Muscle of leg (tissue), 3 donors: ENCODE measurements at regions not wholly inside any gene's neighbourhood (a gene's known extent, or its start where the extent isn't known, plus 50 kb on each side); places are given as distances from the start of the nearest gene placed in this dataset.

Experiments used
- DNase-seq: peaks from one replicate; pipeline ENCODE4 v3.0.0; 2013
- H3K27ac ChIP-seq: one replicate; pipeline ENCODE4 v1.5.1; 2013; ENCODE audit warnings: mild to moderate bottlenecking, low read length, control low read depth
- H3K27me3 ChIP-seq: one replicate; pipeline ENCODE4 v1.6.1; 2013; ENCODE audit warnings: low read length; ENCODE audit not compliant: control insufficient read depth, insufficient read depth
- H3K36me3 ChIP-seq: one replicate; pipeline ENCODE4 v1.6.1; 2013; ENCODE audit warnings: low read length; ENCODE audit not compliant: control insufficient read depth, insufficient read depth
- H3K4me1 ChIP-seq: one replicate; pipeline ENCODE4 v1.6.1; 2013; ENCODE audit warnings: low read length; ENCODE audit not compliant: control insufficient read depth, insufficient read depth
- H3K4me3 ChIP-seq: one replicate; pipeline ENCODE4 v1.5.1; 2013; ENCODE audit warnings: low read length, control low read depth
- H3K9me3 ChIP-seq: replicated peaks from 2 replicates; pipeline ENCODE4 v1.6.1; 2013; ENCODE audit warnings: low read depth, low read length; ENCODE audit not compliant: control insufficient read depth
- WGBS: methylation state at CpG from one replicate; pipeline ENCODE4 v1.1.5; 2013; ENCODE audit warnings: missing lambda C conversion rate; ENCODE audit not compliant: insufficient coverage; 5-methylcytosine and 5-hydroxymethylcytosine counted together

- H3K27ac ChIP-seq, result no peak overlapping the region
- DNase-seq, result no peak
- no peaks in the 10 kb centered on the region for H3K9me3 ChIP-seq
- H3K27me3 ChIP-seq, result no peaks in the 10 kb centered on the region
- no peak overlapping the region for H3K4me3 ChIP-seq
- H3K4me1 ChIP-seq, result no peaks in the 10 kb centered on the region
- no peaks in the 10 kb centered on the region for H3K36me3 ChIP-seq
Observed at GRCh38 chr11:38438091-38438490, 1840.1 kb upstream of the RAG2 start.

- Histone ChIP-seq H3K4me3 (no peak overlapping the region), H3K36me3 (no peaks in the 10 kb centered on the region), H3K9me3 (no peaks in the 10 kb centered on the region), H3K27ac (no peak overlapping the region), H3K27me3 (no peaks in the 10 kb centered on the region), H3K4me1 (no peaks in the 10 kb centered on the region)
- DNase-seq, result no peak
- WGBS, result no CpG with 5 or more reads among the region's 3 CpGs
Observed at GRCh38 chr11:38425578-38425977, 1827.5 kb upstream of the RAG2 start.

GRCh38 chr11:38423042-38423441, 1825.0 kb upstream of the RAG2 start:
- DNase-seq, result no peak
- H3K4me1 ChIP-seq, result no peaks in the 10 kb centered on the region
- H3K27me3 ChIP-seq, result no peaks in the 10 kb centered on the region
- H3K27ac ChIP-seq, result no peak overlapping the region
- no CpG with 5 or more reads among the region's 2 CpGs for WGBS
- H3K4me3 ChIP-seq, result no peak overlapping the region
- H3K36me3 ChIP-seq, result no peaks in the 10 kb centered on the region
- no peaks in the 10 kb centered on the region for H3K9me3 ChIP-seq

- Histone ChIP-seq H3K4me1 (no peaks in the 10 kb centered on the region), H3K27me3 (no peaks in the 10 kb centered on the region), H3K9me3 (no peaks in the 10 kb centered on the region), H3K36me3 (no peaks in the 10 kb centered on the region), H3K4me3 (no peak overlapping the region), H3K27ac (no peak overlapping the region)
- WGBS, result 50% methylated on average over 2 of the region's 4 CpGs
- peak; percentile 77 for DNase-seq
Observed at GRCh38 chr11:38416141-38416540, 1818.1 kb upstream of the RAG2 start.

- no peak overlapping the region for H3K4me3 ChIP-seq
- no peaks in the 10 kb centered on the region for H3K36me3 ChIP-seq
- H3K27ac ChIP-seq, result no peak overlapping the region
- H3K27me3 ChIP-seq, result no peaks in the 10 kb centered on the region
- H3K4me1 ChIP-seq, result no peaks in the 10 kb centered on the region
- no peaks in the 10 kb centered on the region for H3K9me3 ChIP-seq
- 74% methylated on average over 2 of the region's 2 CpGs for WGBS
- DNase-seq, result no peak
Observed at GRCh38 chr11:38411149-38411548, 1813.1 kb upstream of the RAG2 start.

- no peaks in the 10 kb centered on the region for H3K36me3 ChIP-seq
- H3K27me3 ChIP-seq, result no peaks in the 10 kb centered on the region
- DNase-seq, result peak; percentile 47
- no peaks in the 10 kb centered on the region for H3K4me1 ChIP-seq
- WGBS, result no CpG with 5 or more reads among the region's 4 CpGs
- no peak overlapping the region for H3K4me3 ChIP-seq
- H3K27ac ChIP-seq, result no peak overlapping the region
- no peaks in the 10 kb centered on the region for H3K9me3 ChIP-seq
Observed at GRCh38 chr11:38402063-38402462, 1804.0 kb upstream of the RAG2 start.

- H3K4me3 ChIP-seq, result no peak overlapping the region
- no peaks in the 10 kb centered on the region for H3K9me3 ChIP-seq
- H3K27ac ChIP-seq, result no peak overlapping the region
- no peak for DNase-seq
- H3K4me1 ChIP-seq, result no peaks in the 10 kb centered on the region
- H3K36me3 ChIP-seq, result no peaks in the 10 kb centered on the region
- 83% methylated on average over 1 of the region's 1 CpG for WGBS
- H3K27me3 ChIP-seq, result no peaks in the 10 kb centered on the region
Observed at GRCh38 chr11:38392176-38392575, 1794.1 kb upstream of the RAG2 start.

- WGBS, result no CpG with 5 or more reads among the region's 4 CpGs
- no peaks in the 10 kb centered on the region for H3K4me1 ChIP-seq
- no peak overlapping the region for H3K27ac ChIP-seq
- no peaks in the 10 kb centered on the region for H3K27me3 ChIP-seq
- DNase-seq, result peak; percentile 15
- H3K4me3 ChIP-seq, result no peak overlapping the region
- no peaks in the 10 kb centered on the region for H3K9me3 ChIP-seq
- no peaks in the 10 kb centered on the region for H3K36me3 ChIP-seq
Observed at GRCh38 chr11:38384568-38384967, 1786.5 kb upstream of the RAG2 start.

GRCh38 chr11:38365274-38365673, 1767.2 kb upstream of the RAG2 start:
- H3K4me3 ChIP-seq, result no peak overlapping the region

GRCh38 chr11:38356255-38356654, 1758.2 kb upstream of the RAG2 start:
- WGBS, result no CpG with 5 or more reads among the region's 2 CpGs
- H3K4me3 ChIP-seq, result no peak overlapping the region
- no peaks in the 10 kb centered on the region for H3K4me1 ChIP-seq
- H3K9me3 ChIP-seq, result no peaks in the 10 kb centered on the region
- DNase-seq, result no peak
- H3K27ac ChIP-seq, result no peak overlapping the region
- H3K36me3 ChIP-seq, result no peaks in the 10 kb centered on the region
- no peaks in the 10 kb centered on the region for H3K27me3 ChIP-seq

More at GRCh38 chr11:38365274-38365673, 1767.2 kb upstream of the RAG2 start:
- H3K36me3 ChIP-seq, result no peaks in the 10 kb centered on the region
- no peaks in the 10 kb centered on the region for H3K9me3 ChIP-seq
- DNase-seq, result no peak
- no peaks in the 10 kb centered on the region for H3K4me1 ChIP-seq
- no peak overlapping the region for H3K27ac ChIP-seq
- H3K27me3 ChIP-seq, result no peaks in the 10 kb centered on the region
- WGBS, result 63% methylated on average over 2 of the region's 3 CpGs

- WGBS, result no CpG with 5 or more reads among the region's 3 CpGs
- peaks cover 5% of the 10 kb centered on the region for H3K9me3 ChIP-seq
- H3K27me3 ChIP-seq, result no peaks in the 10 kb centered on the region
- DNase-seq, result no peak
- no peaks in the 10 kb centered on the region for H3K36me3 ChIP-seq
- H3K27ac ChIP-seq, result no peak overlapping the region
- H3K4me3 ChIP-seq, result no peak overlapping the region
- no peaks in the 10 kb centered on the region for H3K4me1 ChIP-seq
Observed at GRCh38 chr11:38345286-38345685, 1747.2 kb upstream of the RAG2 start.
